ENCODE measurements at regions not wholly inside any gene's neighbourhood (a gene's known extent, or its start where the extent isn't known, plus 50 kb on each side); places are given as distances from the start of the nearest gene placed in this dataset.
"Not testable (repeated sequence)": the region's sequence is repeated elsewhere in the genome, so short reads cannot be mapped to it uniquely, and the experiment has no call there.

- H3K4me3 ChIP-seq (ENCODE audit: low read depth, low read length) = no peak overlapping the region
- no peak for TF ChIP-seq CTCF (IDR thresholded peaks at IDR 0.05; ENCODE audit: insufficient read depth, low read depth, low read length)
- no peak for DNase-seq (ENCODE audit: low read depth)
Measured at GRCh38 chr13:24986826-24987225, 109.1 kb upstream of the PABPC3 start.

- DNase-seq (ENCODE audit: low read depth); H3K4me3 ChIP-seq (ENCODE audit: low read depth, low read length): not testable (repeated sequence)
Measured at GRCh38 chr13:24989959-24990358, 106.0 kb upstream of the PABPC3 start.

- not testable (repeated sequence) for DNase-seq (ENCODE audit: low read depth); H3K4me3 ChIP-seq (ENCODE audit: low read depth, low read length)
Measured at GRCh38 chr13:24992946-24993345, 103.0 kb upstream of the PABPC3 start.

GRCh38 chr13:24995225-24995804, 100.6 kb upstream of the PABPC3 start:
- TF ChIP-seq CTCF (IDR thresholded peaks at IDR 0.05; ENCODE audit: insufficient read depth, low read depth, low read length) = peak; percentile 89
- no peak overlapping the region for H3K4me3 ChIP-seq (ENCODE audit: low read depth, low read length)
- peak; percentile 87 for DNase-seq (ENCODE audit: low read depth)

- TF ChIP-seq CTCF (IDR thresholded peaks at IDR 0.05; ENCODE audit: insufficient read depth, low read depth, low read length) = peak; percentile 72
- H3K4me3 ChIP-seq (ENCODE audit: low read depth, low read length) = no peak overlapping the region
- peak; percentile 34 for DNase-seq (ENCODE audit: low read depth)
Measured at GRCh38 chr13:24997367-24997967, 98.5 kb upstream of the PABPC3 start.

- H3K4me3 ChIP-seq (ENCODE audit: low read depth, low read length) = no peak overlapping the region
- no peak for DNase-seq (ENCODE audit: low read depth)
- TF ChIP-seq CTCF (IDR thresholded peaks at IDR 0.05; ENCODE audit: insufficient read depth, low read depth, low read length) = no peak
Measured at GRCh38 chr13:24998433-24998832, 97.5 kb upstream of the PABPC3 start.

- no peak for DNase-seq (ENCODE audit: low read depth)
- no peak overlapping the region for H3K4me3 ChIP-seq (ENCODE audit: low read depth, low read length)
- no peak for TF ChIP-seq CTCF (IDR thresholded peaks at IDR 0.05; ENCODE audit: insufficient read depth, low read depth, low read length)
Measured at GRCh38 chr13:25001476-25002206, 94.3 kb upstream of the PABPC3 start.
